ENCODE measurements at regions not wholly inside any gene's neighbourhood (a gene's known extent, or its start where the extent isn't known, plus 50 kb on each side); places are given as distances from the start of the nearest gene placed in this dataset.
A peak's percentile ranks its signal among the peaks of the same experiment; 100 is the strongest.

- DNase-seq, result no peak
These were observed 98.5 kb upstream of the SMIM21 start for GRCh38 chr18:75526038-75526437.

- DNase-seq, result no peak
These were observed 97.8 kb upstream of the SMIM21 start for GRCh38 chr18:75525331-75525730.

GRCh38 chr18:75524841-75525240 is 97.3 kb upstream of the SMIM21 start:
- no peak for DNase-seq

- no peak for DNase-seq
These were observed 96.7 kb upstream of the SMIM21 start for GRCh38 chr18:75524181-75524580.

- DNase-seq, result no peak
These were observed 94.3 kb upstream of the SMIM21 start for GRCh38 chr18:75521816-75522215.

- DNase-seq, result no peak
These were observed 90.5 kb upstream of the SMIM21 start for GRCh38 chr18:75518007-75518406.

GRCh38 chr18:75517286-75517685 is 89.8 kb upstream of the SMIM21 start:
- DNase-seq, result no peak

GRCh38 chr18:75507636-75508035 is 80.1 kb upstream of the SMIM21 start:
- DNase-seq, result peak; percentile 35

GRCh38 chr18:75506913-75507312 is 79.4 kb upstream of the SMIM21 start:
- DNase-seq, result no peak

- no peak for DNase-seq
These were observed 77.0 kb upstream of the SMIM21 start for GRCh38 chr18:75504469-75504868.

GRCh38 chr18:75503615-75504014 is 76.1 kb upstream of the SMIM21 start:
- DNase-seq, result no peak

- DNase-seq, result no peak
These were observed 74.8 kb upstream of the SMIM21 start for GRCh38 chr18:75502286-75502685.

- DNase-seq, result no peak
These were observed 73.0 kb upstream of the SMIM21 start for GRCh38 chr18:75500545-75500944.

- no peak for DNase-seq
These were observed 70.2 kb upstream of the SMIM21 start for GRCh38 chr18:75497576-75498235.

- DNase-seq, result no peak
These were observed 68.6 kb upstream of the SMIM21 start for GRCh38 chr18:75496151-75496550.

- DNase-seq, result peak; percentile 83
These were observed 65.3 kb upstream of the SMIM21 start for GRCh38 chr18:75492852-75493251.

- no peak for DNase-seq
These were observed 63.9 kb upstream of the SMIM21 start for GRCh38 chr18:75491361-75491760.

- DNase-seq, result peak; percentile 97
These were observed 62.1 kb upstream of the SMIM21 start for GRCh38 chr18:75489493-75490190.

GRCh38 chr18:75483662-75484061 is 56.2 kb upstream of the SMIM21 start:
- DNase-seq, result no peak

- no peak for DNase-seq
These were observed 55.4 kb upstream of the SMIM21 start for GRCh38 chr18:75482880-75483279.

GRCh38 chr18:75480487-75480886 is 53.0 kb upstream of the SMIM21 start:
- DNase-seq, result no peak

GRCh38 chr18:75478996-75479880 is 51.7 kb upstream of the SMIM21 start:
- DNase-seq, result peak; percentile 70

- peak; percentile 47 for DNase-seq
These were observed 50.4 kb upstream of the SMIM21 start for GRCh38 chr18:75477900-75478299.
